H9 (cell line): ENCODE measurements at regions not wholly inside any gene's neighbourhood (a gene's known extent, or its start where the extent isn't known, plus 50 kb on each side); places are given as distances from the start of the nearest gene placed in this dataset.

ENCODE experiments used
- DNase-seq: peaks from one replicate; pipeline ENCODE4 v3.0.0-alpha.2; 2017
- H2AFZ ChIP-seq: one replicate; pipeline ENCODE4 v1.6.1; 2013; ENCODE audit warnings: mild to moderate bottlenecking, low read length, control low read depth, moderate library complexity
- H2AK5ac ChIP-seq: 2 replicates; pipeline ENCODE4 v1.6.1; 2013; ENCODE audit warnings: low read length, control low read depth, mixed read lengths; ENCODE audit not compliant: insufficient read length
- H2BK120ac ChIP-seq: one replicate; pipeline ENCODE4 v1.6.1; 2013; ENCODE audit warnings: low read depth, mild to moderate bottlenecking, low read length, control low read depth, inconsistent platforms; ENCODE audit not compliant: poor library complexity, severe bottlenecking
- H2BK12ac ChIP-seq: 2 replicates; pipeline ENCODE4 v1.6.1; 2013; ENCODE audit warnings: low read length, control low read depth, mixed read lengths, low read depth; ENCODE audit not compliant: insufficient read length
- H2BK15ac ChIP-seq: 2 replicates; pipeline ENCODE4 v1.6.1; 2013; ENCODE audit warnings: low read depth, low read length, control low read depth
- H2BK20ac ChIP-seq: one replicate; pipeline ENCODE4 v1.6.1; 2013; ENCODE audit warnings: low read depth, mild to moderate bottlenecking, low read length, control low read depth, inconsistent platforms; ENCODE audit not compliant: poor library complexity, severe bottlenecking
- H2BK5ac ChIP-seq: 2 replicates; pipeline ENCODE4 v1.6.1; 2013; ENCODE audit warnings: low read length, control low read depth, mixed read lengths; ENCODE audit not compliant: insufficient read length
- H3K14ac ChIP-seq: 2 replicates; pipeline ENCODE4 v1.6.1; 2013; ENCODE audit warnings: low read length, control low read depth; ENCODE audit not compliant: insufficient read depth
- H3K18ac ChIP-seq: 2 replicates; pipeline ENCODE4 v1.6.1; 2013; ENCODE audit warnings: low read depth, mild to moderate bottlenecking, mixed read lengths, low read length, control low read depth; ENCODE audit not compliant: insufficient read length
- H3K23ac ChIP-seq: 2 replicates; pipeline ENCODE4 v1.6.1; 2013; ENCODE audit warnings: low read length, control low read depth, mixed read lengths, low read depth; ENCODE audit not compliant: insufficient read length
- H3K23me2 ChIP-seq: 2 replicates; pipeline ENCODE4 v1.6.1; 2013; ENCODE audit warnings: low read depth, mild to moderate bottlenecking, mixed read lengths, low read length, control low read depth; ENCODE audit not compliant: insufficient read length, poor library complexity, severe bottlenecking
- H3K27ac ChIP-seq: 2 replicates; pipeline ENCODE4 v1.5.1; 2013; ENCODE audit warnings: low read length, control low read depth, mixed read lengths, low read depth; ENCODE audit not compliant: insufficient read length
- H3K27me3 ChIP-seq: 2 replicates; pipeline ENCODE4 v1.6.1; 2013; ENCODE audit warnings: low read length, control low read depth, inconsistent platforms; ENCODE audit not compliant: insufficient read depth
- H3K4ac ChIP-seq: 2 replicates; pipeline ENCODE4 v1.6.1; 2013; ENCODE audit warnings: low read depth, mild to moderate bottlenecking, control low read depth, inconsistent platforms, low read length, moderate library complexity
- H3K4me1 ChIP-seq: 2 replicates; pipeline ENCODE4 v1.6.1; 2013; ENCODE audit warnings: low read length, control low read depth, inconsistent platforms; ENCODE audit not compliant: insufficient read depth
- H3K4me2 ChIP-seq: 2 replicates; pipeline ENCODE4 v1.6.1; 2013; ENCODE audit warnings: low read length, control low read depth, mixed read lengths; ENCODE audit not compliant: insufficient read length, insufficient read depth
- H3K56ac ChIP-seq: 2 replicates; pipeline ENCODE4 v1.6.1; 2013; ENCODE audit warnings: low read depth, mild to moderate bottlenecking, mixed read lengths, low read length, control low read depth; ENCODE audit not compliant: insufficient read length
- H3K79me1 ChIP-seq: 2 replicates; pipeline ENCODE4 v1.6.1; 2013; ENCODE audit warnings: low read depth, mild to moderate bottlenecking, moderate library complexity, low read length, control low read depth, inconsistent platforms; ENCODE audit not compliant: insufficient read depth, poor library complexity, severe bottlenecking
- H3K79me2 ChIP-seq: 2 replicates; pipeline ENCODE4 v1.6.1; 2013; ENCODE audit warnings: low read length, control low read depth, inconsistent platforms; ENCODE audit not compliant: insufficient read depth
- H3K9ac ChIP-seq: 2 replicates; pipeline ENCODE4 v1.6.1; 2013; ENCODE audit warnings: low read length, control low read depth, mixed read lengths; ENCODE audit not compliant: insufficient read length; ENCODE audit errors: extremely low read depth
- H3K9me3 ChIP-seq: one replicate; pipeline ENCODE4 v1.6.1; 2013; ENCODE audit warnings: low read depth, low read length, inconsistent platforms; ENCODE audit not compliant: control insufficient read depth
- H3T11ph ChIP-seq: one replicate; pipeline ENCODE4 v1.6.1; 2013; ENCODE audit warnings: mild to moderate bottlenecking, low read length, control low read depth, inconsistent platforms
- H4K20me1 ChIP-seq: one replicate; pipeline ENCODE4 v1.6.1; 2013; ENCODE audit not compliant: control insufficient read depth, insufficient read length, insufficient read depth
- H4K5ac ChIP-seq: 2 replicates; pipeline ENCODE4 v1.6.1; 2013; ENCODE audit warnings: low read depth, mild to moderate bottlenecking, mixed read lengths, low read length, control low read depth; ENCODE audit not compliant: insufficient read length
- H4K8ac ChIP-seq: replicated peaks from 2 replicates; pipeline ENCODE4 v1.6.1; 2013; ENCODE audit warnings: low read length, control low read depth, mixed read lengths, low read depth; ENCODE audit not compliant: insufficient read length
- H4K91ac ChIP-seq: 2 replicates; pipeline ENCODE4 v1.6.1; 2013; ENCODE audit warnings: low read depth, mild to moderate bottlenecking, moderate library complexity, mixed read lengths, low read length, control low read depth; ENCODE audit not compliant: insufficient read length
- H3K27ac Mint-ChIP-seq, 3 experiments: 2 replicates in 2 of 3; 3 replicates in 1 of 3; pipeline ENCODE4 v1.8.0; 2020 to 2021; ENCODE audit warnings: mixed read lengths in 3 of 3, mild to moderate bottlenecking in 1 of 3, moderate library complexity in 1 of 3
- H3K27me3 Mint-ChIP-seq: 2 replicates; pipeline ENCODE4 v1.8.0; 2021; ENCODE audit warnings: low read depth, mild to moderate bottlenecking, moderate library complexity, mixed read lengths
- H3K36me3 Mint-ChIP-seq, 3 experiments: 2 replicates in 2 of 3; 3 replicates in 1 of 3; pipeline ENCODE4 v1.8.0; 2020 to 2021; ENCODE audit warnings: low read depth in 3 of 3, mixed read lengths in 3 of 3; ENCODE audit not compliant: insufficient read depth in 1 of 3
- H3K4me1 Mint-ChIP-seq, 2 experiments: 2 replicates each; pipeline ENCODE4 v1.8.0; 2020; ENCODE audit warnings: mixed read lengths in 2 of 2
- H3K4me3 Mint-ChIP-seq, 2 experiments: 2 replicates in 1 of 2; 3 replicates in 1 of 2; pipeline ENCODE4 v1.8.0; 2020 to 2021; ENCODE audit warnings: mild to moderate bottlenecking in 2 of 2, mixed read lengths in 2 of 2, moderate library complexity in 1 of 2
- H3K9me3 Mint-ChIP-seq, 2 experiments: 2 replicates in 1 of 2; 3 replicates in 1 of 2; pipeline ENCODE4 v1.8.0; 2020; ENCODE audit warnings: mild to moderate bottlenecking in 2 of 2, mixed read lengths in 2 of 2, moderate library complexity in 1 of 2
- WGBS: extraction: QIAGEN DNeasy Blood & Tissue Kit; methylation state at CpG from one replicate; pipeline ENCODE4 v1.1.7; 2013; ENCODE audit warnings: missing lambda C conversion rate, low lambda C conversion rate, mixed read lengths; ENCODE audit not compliant: insufficient read length; ENCODE audit errors: extremely low coverage; 5-methylcytosine and 5-hydroxymethylcytosine counted together
- TF ChIP-seq, protein P1 (sequence below): fragments of 200-600 bp; sonication (generic); conservative IDR thresholded peaks from 3 replicates; pipeline ENCODE4 v1.8.0; 2021; ENCODE audit warnings: antibody characterized with exemption, mild to moderate bottlenecking

DNA sequence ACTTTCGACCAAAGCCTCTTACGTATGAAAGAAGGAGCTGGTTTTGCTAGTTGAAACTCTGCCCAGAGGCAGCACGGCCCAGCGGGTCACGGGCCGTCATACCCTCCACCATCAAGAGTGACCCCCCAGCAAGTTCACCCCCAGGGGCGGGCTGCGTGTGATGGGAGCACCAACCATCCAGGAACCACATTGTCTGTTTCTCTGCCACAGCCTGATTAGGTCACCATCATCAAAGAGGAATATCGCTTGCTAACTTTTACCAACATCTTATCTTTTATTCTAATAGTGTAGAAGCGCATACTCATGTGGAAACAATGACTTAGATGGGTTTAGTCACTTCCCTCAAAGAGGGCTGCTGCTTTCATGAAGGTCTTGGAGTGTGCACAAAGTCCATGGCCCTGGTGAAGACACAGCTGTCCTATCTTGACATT lies 116.6 kb upstream of the SMIM21 start:
- Mint-ChIP-seq H3K27me3 (no peaks in the 10 kb centered on the region; the same call in 1 of the 2 replicates), H3K4me3 (no peak overlapping the region), H3K9me3 (peaks cover 0 to 4% of the 10 kb centered on the region in 2 experiments; a peak in 1 of 5 replicates), H3K4me1 (peaks cover 5 to 6% of the 10 kb centered on the region in 2 experiments), H3K36me3 (no peaks in the 10 kb centered on the region), H3K27ac (no peak overlapping the region)
- Histone ChIP-seq H3K79me1 (no peaks in the 10 kb centered on the region), H3K23me2 (no peaks in the 10 kb centered on the region), H4K5ac (no peak overlapping the region), H2BK20ac (no peak overlapping the region), H2AFZ (no peak overlapping the region), H3K56ac (no peak overlapping the region), H3K4ac (no peak overlapping the region), H3T11ph (no peak overlapping the region), H4K20me1 (no peaks in the 10 kb centered on the region), H3K4me2 (no peak overlapping the region), H4K8ac (no peak overlapping the region), H3K4me1 (no peaks in the 10 kb centered on the region), H3K27ac (no peak overlapping the region), H2BK15ac (no peak overlapping the region), H2BK5ac (no peak overlapping the region), H3K18ac (no peak overlapping the region), H3K79me2 (no peaks in the 10 kb centered on the region), H3K9me3 (no peaks in the 10 kb centered on the region), H3K23ac (no peak overlapping the region), H4K91ac (no peak overlapping the region), H3K27me3 (no peaks in the 10 kb centered on the region), H2BK12ac (no peak overlapping the region), H3K14ac (no peak overlapping the region), H3K9ac (no peak overlapping the region), H2AK5ac (no peak overlapping the region), H2BK120ac (no peak overlapping the region)
- no CpG with 5 or more reads among the region's 10 CpGs for WGBS
- DNase-seq = no peak
- TF ChIP-seq, protein P1, sequence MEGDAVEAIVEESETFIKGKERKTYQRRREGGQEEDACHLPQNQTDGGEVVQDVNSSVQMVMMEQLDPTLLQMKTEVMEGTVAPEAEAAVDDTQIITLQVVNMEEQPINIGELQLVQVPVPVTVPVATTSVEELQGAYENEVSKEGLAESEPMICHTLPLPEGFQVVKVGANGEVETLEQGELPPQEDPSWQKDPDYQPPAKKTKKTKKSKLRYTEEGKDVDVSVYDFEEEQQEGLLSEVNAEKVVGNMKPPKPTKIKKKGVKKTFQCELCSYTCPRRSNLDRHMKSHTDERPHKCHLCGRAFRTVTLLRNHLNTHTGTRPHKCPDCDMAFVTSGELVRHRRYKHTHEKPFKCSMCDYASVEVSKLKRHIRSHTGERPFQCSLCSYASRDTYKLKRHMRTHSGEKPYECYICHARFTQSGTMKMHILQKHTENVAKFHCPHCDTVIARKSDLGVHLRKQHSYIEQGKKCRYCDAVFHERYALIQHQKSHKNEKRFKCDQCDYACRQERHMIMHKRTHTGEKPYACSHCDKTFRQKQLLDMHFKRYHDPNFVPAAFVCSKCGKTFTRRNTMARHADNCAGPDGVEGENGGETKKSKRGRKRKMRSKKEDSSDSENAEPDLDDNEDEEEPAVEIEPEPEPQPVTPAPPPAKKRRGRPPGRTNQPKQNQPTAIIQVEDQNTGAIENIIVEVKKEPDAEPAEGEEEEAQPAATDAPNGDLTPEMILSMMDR = no peak
